ENCODE measurements at regions not wholly inside any gene's neighbourhood (a gene's known extent, or its start where the extent isn't known, plus 50 kb on each side); places are given as distances from the start of the nearest gene placed in this dataset.

- DNase-seq (no peak), ATAC-seq (ENCODE audit: low read depth) (no peak)
- in situ Hi-C loops (cut with MboI; ENCODE audit: low sequenced_read_pairs), result no loop called here
- Histone ChIP-seq H3K23ac (ENCODE audit: low read depth, low read length) (no peak overlapping the region), H3K18ac (ENCODE audit: low read depth, low read length) (no peak overlapping the region), H3K9ac (ENCODE audit: low read depth, low read length) (no peak overlapping the region), H4K5ac (ENCODE audit: low read depth, low read length) (no peak overlapping the region), H3K4me2 (ENCODE audit: low read depth, low read length) (no peak overlapping the region), H3K36me3 (ENCODE audit: control insufficient read depth, insufficient read depth, low read length) (no peaks in the 10 kb centered on the region), H3K4ac (ENCODE audit: low read depth, low read length) (no peak overlapping the region), H4K8ac (ENCODE audit: low read depth in 2 of 2, low read length in 2 of 2) (no peak overlapping the region), H4K91ac (ENCODE audit: insufficient read depth, low read depth, low read length) (no peak overlapping the region), H3K9me3 (ENCODE audit: control insufficient read depth, insufficient read depth, low read length) (no peaks in the 10 kb centered on the region), H3K56ac (ENCODE audit: extremely low read depth, insufficient read depth, low read length) (no peak overlapping the region), H3K9me1 (ENCODE audit: insufficient read depth, low read length) (no peaks in the 10 kb centered on the region), H3K4me1 (ENCODE audit: control insufficient read depth, insufficient read depth, low read length) (peaks cover 6% of the 10 kb centered on the region), H3K27me3 (ENCODE audit: control insufficient read depth, insufficient read depth, low read length) (peaks cover 2% of the 10 kb centered on the region; the same call in 1 of the 2 replicates), H4K20me1 (ENCODE audit: insufficient read depth, low read length) (no peaks in the 10 kb centered on the region), H3K4me3 (ENCODE audit: insufficient read depth, low read depth, low read length) (no peak overlapping the region), H2BK120ac (ENCODE audit: low read depth, low read length) (no peak overlapping the region), H2AK5ac (ENCODE audit: low read depth, low read length) (no peak overlapping the region), H2BK15ac (ENCODE audit: low read depth, low read length) (no peak overlapping the region), H3K27ac (ENCODE audit: insufficient read depth, low read length) (no peak overlapping the region), H2AK9ac (replicated peaks; ENCODE audit: low read depth, low read length, poor library complexity) (no peak overlapping the region), H2AFZ (replicated peaks; ENCODE audit: low read length, poor library complexity) (no peak overlapping the region), H3K79me1 (ENCODE audit: low read depth in 1 of 2, low read length in 2 of 2) (no peaks in the 10 kb centered on the region), H3K14ac (replicated peaks; ENCODE audit: low read depth, low read length) (no peak overlapping the region), H2BK20ac (ENCODE audit: low read depth, low read length) (no peak overlapping the region), H2BK5ac (ENCODE audit: low read depth, low read length, poor library complexity, severe bottlenecking) (no peak overlapping the region)
- ChIA-PET POLR2A (ENCODE audit: unreplicated experiment) (no interaction called here), CTCF (no interaction called here)
- 100% methylated on average over 1 of the region's 6 CpGs; no CpG with 5 or more reads in 1 of the 2 experiments for WGBS, 2 experiments (ENCODE audit: extremely low coverage in 2 of 2, insufficient read length in 1 of 2)
- dilution Hi-C loops (cut with HindIII; ENCODE audit: low sequenced_read_pairs, unreplicated experiment), result no loop called here
- TF ChIP-seq RAD21 (IDR thresholded peaks at IDR 0.05; ENCODE audit: low read length), result no peak
- no peak for TF ChIP-seq MAFK (IDR thresholded peaks at IDR 0.05; ENCODE audit: low read depth, low read length)
- no peak for TF ChIP-seq RCOR1 (IDR thresholded peaks at IDR 0.05; ENCODE audit: insufficient replicate concordance, low read length)
- no peak for TF ChIP-seq CHD1 (IDR thresholded peaks at IDR 0.05; ENCODE audit: low read depth, low read length)
- TF ChIP-seq POLR2A (IDR thresholded peaks at IDR 0.05; ENCODE audit: low read depth, low read length), result no peak
- TF ChIP-seq MAZ (IDR thresholded peaks at IDR 0.05; ENCODE audit: borderline replicate concordance, low read depth, low read length), result no peak
- no peak for TF ChIP-seq SMC3 (IDR thresholded peaks at IDR 0.05; ENCODE audit: low read depth, low read length)
- TF ChIP-seq CEBPB (IDR thresholded peaks at IDR 0.05; ENCODE audit: low read depth, low read length), result no peak
- TF ChIP-seq FOS (IDR thresholded peaks at IDR 0.05; ENCODE audit: low read depth, low read length), result no peak
- TF ChIP-seq, protein P1, sequence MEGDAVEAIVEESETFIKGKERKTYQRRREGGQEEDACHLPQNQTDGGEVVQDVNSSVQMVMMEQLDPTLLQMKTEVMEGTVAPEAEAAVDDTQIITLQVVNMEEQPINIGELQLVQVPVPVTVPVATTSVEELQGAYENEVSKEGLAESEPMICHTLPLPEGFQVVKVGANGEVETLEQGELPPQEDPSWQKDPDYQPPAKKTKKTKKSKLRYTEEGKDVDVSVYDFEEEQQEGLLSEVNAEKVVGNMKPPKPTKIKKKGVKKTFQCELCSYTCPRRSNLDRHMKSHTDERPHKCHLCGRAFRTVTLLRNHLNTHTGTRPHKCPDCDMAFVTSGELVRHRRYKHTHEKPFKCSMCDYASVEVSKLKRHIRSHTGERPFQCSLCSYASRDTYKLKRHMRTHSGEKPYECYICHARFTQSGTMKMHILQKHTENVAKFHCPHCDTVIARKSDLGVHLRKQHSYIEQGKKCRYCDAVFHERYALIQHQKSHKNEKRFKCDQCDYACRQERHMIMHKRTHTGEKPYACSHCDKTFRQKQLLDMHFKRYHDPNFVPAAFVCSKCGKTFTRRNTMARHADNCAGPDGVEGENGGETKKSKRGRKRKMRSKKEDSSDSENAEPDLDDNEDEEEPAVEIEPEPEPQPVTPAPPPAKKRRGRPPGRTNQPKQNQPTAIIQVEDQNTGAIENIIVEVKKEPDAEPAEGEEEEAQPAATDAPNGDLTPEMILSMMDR (conservative IDR thresholded peaks at IDR 0.05; ENCODE audit: low read depth, low read length), result no peak
- TF ChIP-seq, protein P2, sequence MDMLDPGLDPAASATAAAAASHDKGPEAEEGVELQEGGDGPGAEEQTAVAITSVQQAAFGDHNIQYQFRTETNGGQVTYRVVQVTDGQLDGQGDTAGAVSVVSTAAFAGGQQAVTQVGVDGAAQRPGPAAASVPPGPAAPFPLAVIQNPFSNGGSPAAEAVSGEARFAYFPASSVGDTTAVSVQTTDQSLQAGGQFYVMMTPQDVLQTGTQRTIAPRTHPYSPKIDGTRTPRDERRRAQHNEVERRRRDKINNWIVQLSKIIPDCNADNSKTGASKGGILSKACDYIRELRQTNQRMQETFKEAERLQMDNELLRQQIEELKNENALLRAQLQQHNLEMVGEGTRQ (IDR thresholded peaks at IDR 0.05; ENCODE audit: low read depth, low read length), result no peak
- no peak for TF ChIP-seq MXI1 (IDR thresholded peaks at IDR 0.05; ENCODE audit: borderline replicate concordance, low read depth, low read length)
- no peak for TF ChIP-seq NFE2L2 (IDR thresholded peaks at IDR 0.05; ENCODE audit: low read depth, low read length)
- TF ChIP-seq BHLHE40 (IDR thresholded peaks at IDR 0.05; ENCODE audit: low read depth, low read length), result no peak
- no TSS peak for BruUV-seq (replicated peaks)
- intact Hi-C loops (cut with micrococcal nuclease), result no loop called here
These were observed 113.2 kb upstream of the ERCC6L2 start for GRCh38 chr9:95762322-95762721.
